Dermis microvascular lymphatic vessel endothelial cell (primary cell): ENCODE measurements at regions not wholly inside any gene's neighbourhood (a gene's known extent, or its start where the extent isn't known, plus 50 kb on each side); places are given as distances from the start of the nearest gene placed in this dataset.

Source experiments
- DNase-seq, 2 donors: peaks; one replicate each; pipeline versions ENCODE4 v3.0.0 to v3.0.0-alpha.2; 2010; ENCODE audit warnings: low read depth in 2 of 2

DNA sequence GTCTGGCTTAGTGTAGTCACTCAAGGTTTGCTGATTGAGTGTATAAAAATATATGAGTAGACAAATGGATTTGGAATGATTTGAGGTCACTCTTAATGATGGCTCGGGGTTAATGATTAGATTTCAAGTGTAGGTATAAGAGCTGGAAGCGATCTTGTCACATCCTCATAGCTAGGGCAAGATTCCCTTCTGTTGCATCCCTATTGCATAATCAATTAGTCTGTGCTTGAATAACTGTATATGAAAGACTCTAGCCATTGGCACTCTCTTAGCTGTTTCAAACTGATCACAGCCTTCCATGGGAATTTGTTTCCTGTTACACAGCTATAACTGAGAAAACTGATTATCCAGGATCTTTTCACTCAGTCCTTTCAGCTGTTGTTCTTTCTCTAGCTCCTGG lies 811.6 kb downstream of the TLE4 start:
- DNase-seq: no peak

DNA sequence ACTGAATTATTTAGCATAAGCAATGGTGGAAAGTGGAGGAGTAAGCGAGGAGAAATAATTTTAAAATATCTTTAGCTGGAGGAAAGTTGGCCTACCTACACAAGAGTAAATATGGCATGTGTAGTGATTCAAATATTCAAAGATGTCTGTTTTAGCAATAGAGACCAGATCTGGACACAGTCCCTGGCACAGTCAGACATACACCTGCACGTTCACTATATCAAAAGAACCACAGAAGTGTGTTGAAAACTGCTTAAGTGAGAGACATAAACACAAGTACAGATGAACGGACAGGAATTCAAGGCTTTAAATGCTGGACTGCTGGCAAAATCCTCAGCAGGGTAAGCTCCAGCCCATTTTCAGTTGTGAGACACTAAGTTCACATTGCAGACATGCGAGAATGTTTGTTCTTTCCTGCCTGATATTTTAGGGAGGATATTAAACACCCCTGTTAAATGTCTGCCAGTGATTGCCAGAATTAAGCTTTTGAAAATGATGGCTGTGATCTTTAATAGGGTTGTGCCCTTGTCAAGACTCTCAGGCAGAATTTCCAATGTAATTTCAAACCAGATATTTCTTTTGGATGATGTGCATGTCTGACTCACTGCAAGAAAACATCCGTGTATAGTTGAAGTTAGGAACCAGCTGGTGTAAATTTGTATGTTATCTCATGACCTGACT lies 810.6 kb downstream of the TLE4 start:
- no peak for DNase-seq

DNA sequence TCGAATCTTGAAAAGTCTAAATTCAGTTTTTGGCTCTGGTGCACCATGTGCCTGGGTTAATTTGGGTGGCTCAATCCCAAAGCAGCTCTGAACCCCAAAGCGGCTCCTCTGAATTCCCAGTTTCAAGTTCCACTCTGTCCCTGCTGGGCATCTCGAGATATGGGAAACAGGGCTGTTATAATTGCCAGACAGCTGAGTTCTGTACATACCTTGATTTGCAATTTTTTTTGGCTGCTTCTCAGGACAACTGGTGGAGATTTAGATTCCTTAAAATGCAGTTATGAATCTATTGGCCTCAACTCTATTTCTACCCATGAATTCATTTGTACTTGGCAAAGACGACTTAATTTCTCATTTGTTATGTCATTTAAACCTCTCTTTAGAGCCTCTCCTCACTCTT lies 808.5 kb downstream of the TLE4 start:
- no peak for DNase-seq

DNA sequence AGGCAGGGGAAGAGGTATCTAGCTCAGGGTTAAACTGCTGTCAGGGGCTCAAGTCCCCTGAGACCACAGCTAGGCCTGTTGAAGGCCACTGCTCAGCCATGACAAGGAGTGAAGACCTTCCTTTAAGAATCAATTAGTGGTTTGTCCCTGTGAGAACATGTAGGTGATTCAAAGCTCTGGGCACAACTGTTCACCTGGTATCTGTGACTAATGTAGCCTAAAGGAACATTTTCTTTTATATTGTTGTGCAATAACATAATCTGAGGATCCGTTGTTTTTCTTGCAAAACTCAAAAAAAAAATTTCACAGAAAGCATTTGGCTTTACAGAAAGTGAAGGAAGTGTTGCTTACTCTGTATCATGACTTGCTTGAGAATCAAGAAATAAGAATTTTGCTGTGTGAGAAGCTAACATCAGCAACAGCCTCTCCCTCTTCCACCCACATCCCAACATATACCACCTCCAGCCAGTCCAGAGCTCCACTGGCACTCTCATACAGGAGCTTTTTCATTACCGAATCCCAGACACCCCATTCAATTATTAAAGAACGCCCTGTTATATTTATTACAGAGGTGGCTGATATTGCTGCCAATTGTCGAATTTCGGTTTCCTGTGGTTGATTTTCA lies 807.0 kb downstream of the TLE4 start:
- no peak for DNase-seq

DNA sequence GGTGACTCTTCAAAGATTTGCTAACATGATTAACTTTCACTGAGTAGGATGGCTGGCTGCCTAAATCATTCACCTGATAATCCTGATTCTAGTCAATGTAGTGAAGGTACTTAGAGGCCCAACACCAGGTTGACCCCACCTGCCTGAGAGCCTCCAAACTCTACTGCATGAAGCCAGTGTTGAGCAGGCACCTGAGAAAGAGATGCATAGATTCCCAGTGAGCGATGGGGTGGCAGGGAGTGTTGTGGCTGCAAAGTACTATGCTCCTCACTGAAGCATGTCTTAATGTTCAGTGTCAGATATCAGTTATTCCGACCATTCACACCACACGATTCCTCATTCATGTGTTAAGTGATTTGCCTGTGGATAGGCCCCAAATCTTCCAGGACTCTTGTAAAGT lies 804.4 kb downstream of the TLE4 start:
- DNase-seq: no peak

DNA sequence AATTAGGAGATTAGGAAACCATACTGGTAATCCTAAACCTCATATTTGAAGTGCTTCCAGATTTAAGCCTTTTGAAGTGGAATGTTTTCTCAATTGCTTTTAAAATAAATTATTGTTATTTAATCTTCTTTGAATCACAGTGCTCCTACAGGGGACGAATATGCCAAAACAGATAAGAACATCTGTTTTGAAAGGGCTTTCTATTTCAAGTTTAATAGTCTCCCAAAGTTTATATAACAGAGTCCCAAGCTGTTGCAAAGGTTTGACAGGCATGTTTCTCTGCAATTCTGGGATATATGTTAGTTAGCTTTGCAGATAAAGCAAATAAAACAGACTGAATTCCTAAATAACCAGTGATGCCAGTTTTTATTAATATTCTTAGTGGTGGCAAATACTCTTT lies 803.7 kb downstream of the TLE4 start:
- DNase-seq: no peak

DNA sequence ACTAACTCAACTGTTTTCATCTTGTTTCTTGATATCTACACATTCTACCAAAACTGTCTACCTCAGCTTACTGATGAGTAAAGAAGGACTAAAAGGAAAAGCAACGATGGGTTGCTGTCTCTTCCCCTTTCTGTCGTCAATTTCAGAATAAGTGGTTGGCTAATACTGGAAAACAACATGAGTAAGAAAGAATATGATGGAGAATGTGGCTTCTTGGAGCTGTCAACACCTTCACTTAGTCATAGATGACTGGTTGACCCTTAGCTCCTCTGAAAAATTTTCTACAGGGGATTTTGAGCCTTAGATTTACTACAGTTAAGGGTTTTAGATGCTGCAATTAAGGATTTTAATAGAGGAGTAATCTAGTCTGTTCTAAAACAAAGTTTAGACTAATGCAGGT lies 797.9 kb downstream of the TLE4 start:
- no peak for DNase-seq

DNA sequence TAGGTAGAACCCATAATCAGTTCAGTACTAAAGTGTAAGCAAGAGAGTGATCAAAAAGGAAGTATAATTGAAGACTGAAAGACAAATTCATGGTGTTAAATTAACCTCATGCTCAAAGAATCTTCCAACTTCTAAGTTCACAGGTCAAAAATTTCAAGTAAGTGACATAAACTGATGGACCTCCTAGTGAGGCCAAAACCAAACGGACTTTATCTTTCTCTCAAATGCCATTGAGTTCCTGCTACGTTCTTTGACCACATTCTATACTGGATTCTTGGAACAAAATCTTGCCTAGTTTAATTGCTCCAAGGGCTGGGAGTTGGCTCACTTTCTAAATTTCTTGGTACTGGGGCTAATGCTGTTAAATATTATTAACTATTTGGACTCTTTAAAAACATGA lies 794.9 kb downstream of the TLE4 start:
- DNase-seq: no peak

DNA sequence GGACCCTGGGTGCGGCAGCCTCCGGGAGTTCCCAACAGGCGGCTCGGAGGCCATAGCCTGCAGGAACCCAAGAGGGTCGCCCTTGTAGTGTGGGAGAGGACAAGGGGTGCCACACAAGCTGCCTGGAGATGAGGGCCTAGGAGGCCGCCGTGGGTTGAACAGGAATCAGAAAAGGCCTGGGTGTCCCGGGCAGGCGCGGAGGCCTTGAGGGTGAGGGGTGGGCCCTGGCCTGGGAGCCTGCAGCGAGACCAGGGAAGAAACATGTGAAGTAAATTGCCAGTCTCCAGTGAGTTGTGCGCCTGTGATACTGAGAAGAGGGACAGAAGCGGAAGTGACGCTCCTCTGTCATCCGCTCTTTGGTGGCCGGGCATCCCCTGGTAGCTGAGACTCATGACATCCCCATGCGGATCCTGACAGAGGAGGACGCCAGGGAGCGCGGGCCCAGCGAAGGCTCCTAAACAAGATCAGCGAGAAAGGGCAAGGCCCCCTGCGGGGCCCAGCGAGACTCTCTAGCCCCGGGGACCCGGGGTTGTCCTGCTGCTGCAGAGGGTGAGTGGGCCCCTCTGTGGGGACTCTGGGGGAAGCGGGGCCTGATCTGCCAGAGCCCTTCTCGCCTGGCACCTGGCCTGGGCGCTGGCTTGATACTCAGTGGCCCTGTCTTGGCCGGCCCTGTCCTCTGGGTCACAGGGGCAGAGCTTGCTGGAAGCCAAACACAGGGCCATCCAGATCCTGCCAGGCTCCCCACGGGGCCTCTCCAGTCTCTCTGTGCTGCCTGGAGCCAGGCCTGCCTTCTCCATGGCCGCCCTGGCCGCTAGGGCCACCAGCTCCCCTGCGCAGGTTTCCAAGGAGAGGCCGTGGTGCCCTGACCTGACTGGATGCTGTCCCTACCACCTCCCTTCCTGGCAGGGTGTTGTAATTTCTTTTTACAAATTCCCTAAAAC lies 788.4 kb downstream of the TLE4 start:
- no peak for DNase-seq

DNA sequence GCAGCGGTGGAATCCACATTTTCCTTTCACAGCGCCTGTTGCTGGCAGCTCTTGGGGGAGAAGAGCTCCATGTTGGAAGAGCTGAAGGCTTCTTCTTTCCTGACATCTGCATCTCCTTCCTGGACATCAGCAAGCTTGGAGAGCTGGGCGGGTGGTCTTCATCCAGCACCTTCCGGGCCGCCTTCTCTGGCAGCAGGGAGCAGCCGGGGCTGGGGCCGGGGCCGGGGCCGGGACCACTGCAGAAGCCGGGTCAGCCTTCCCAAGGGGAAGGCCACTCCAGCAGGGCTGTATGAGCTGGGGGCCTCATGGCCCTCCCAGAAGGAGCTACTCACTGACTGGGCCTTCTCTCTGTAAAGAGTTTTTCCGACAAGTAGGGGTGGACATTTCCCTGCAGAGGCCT lies 787.5 kb downstream of the TLE4 start:
- DNase-seq: no peak

DNA sequence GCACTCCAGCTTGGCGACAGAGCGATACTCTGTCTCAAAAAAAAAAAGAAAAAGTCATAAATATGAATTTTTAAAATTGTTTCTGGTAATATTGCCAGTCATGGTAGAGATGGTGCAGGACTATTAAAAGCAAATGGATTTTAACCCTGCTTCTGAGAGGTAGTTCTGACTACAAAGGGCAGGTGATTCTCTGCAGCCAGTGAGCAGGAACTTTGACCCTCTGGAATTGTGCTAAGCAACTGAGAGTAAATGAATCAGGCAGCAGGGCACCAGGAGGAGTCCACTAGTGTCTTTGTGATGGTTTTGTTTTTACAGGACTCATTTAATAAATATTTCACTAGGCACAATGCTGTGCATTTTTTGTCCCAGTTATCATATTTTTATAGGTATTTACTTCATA lies 781.2 kb downstream of the TLE4 start:
- DNase-seq: no peak

DNA sequence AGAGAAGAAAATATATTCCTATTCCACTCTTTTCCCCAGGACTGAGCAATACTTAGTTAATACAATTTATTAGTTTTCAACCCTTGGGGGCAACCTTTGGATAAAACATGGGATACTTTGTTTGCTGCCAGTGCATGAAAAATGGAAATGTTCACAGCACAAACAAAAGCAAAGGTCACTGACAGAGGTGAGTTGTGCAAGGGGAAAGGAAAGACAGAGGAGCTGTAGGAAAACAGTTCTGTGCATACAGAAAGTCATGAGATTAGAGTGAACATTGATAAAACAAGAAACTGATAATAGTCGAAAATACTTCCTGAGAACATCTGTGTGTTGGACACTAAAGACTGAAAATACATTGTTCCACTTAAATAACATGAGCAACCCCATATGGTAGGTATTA lies 779.8 kb downstream of the TLE4 start:
- DNase-seq: no peak

DNA sequence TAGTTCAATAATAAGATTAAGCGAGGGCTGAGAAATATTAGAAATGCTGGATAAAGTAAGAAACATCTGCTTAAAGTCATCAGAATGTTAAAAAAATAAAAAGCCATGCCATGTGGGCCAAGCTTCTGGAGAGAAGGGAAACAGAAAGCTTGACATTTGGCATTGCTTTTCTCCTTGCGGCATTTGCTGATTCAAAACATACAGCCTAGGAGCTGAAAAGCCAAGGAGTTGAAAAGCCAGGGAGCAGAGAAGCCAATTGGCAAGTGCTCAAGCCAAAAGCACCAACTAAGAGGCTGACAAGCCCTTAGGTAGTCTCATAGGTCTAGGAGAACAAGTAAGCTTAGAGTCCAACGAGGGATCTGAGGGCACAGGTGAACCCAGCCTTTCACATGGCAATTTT lies 754.3 kb downstream of the TLE4 start:
- no peak for DNase-seq

DNA sequence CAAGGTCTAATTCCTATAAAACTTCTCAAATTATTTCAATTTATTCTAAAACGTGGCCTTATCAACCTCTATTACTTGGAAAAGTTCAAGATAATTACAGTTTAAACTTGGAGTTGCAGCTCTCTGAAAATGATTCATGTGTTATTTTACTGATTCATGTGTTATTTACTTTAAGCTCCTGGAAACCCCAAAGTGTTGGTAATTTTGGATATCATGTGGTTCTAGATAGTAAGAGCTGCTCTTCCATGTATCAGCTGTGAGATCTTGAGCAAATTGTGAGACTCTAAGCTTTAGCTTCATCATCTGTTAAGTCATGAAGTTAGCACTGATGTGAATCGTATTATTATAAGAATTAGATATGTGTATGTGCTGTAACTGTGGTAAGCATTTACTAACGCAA lies 749.2 kb downstream of the TLE4 start:
- no peak for DNase-seq

DNA sequence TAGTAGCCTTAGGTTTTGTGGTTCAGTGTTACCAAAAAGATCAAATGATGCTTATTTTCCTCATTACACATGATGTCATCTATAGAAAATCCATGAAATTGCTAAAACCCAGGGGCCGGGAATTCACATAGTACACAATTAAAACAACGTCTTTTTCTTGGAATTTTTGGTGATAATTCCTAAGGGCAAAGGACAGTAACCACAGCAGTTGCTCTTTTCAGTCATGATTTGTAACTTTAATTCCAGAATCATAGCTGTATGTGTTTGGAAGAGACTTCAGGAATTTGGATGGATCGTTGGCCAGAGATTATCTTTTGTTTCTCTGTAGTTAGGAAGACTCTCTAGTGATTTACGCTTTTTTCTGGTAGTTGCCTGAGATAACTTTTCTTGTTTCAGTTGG lies 748.7 kb downstream of the TLE4 start:
- no peak for DNase-seq

DNA sequence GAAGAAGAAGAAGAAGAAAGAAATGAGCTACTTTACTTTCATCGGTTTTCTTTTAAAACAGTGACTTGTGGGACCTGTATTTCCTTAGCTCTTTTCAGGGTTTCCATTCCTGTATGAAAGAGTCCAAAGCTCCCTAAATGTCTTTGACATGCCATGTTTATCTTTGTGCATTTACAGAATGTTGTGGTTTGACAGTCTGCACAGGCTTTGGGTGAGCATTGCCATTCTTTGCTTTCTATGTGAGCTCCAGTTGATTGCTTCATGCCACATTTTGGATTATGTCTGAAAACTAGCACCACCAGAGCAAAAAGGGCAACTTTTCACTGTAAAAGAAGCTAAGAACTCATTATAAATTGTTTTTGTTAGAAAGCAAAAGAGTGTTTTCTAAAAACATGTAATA lies 733.4 kb downstream of the TLE4 start:
- no peak for DNase-seq

DNA sequence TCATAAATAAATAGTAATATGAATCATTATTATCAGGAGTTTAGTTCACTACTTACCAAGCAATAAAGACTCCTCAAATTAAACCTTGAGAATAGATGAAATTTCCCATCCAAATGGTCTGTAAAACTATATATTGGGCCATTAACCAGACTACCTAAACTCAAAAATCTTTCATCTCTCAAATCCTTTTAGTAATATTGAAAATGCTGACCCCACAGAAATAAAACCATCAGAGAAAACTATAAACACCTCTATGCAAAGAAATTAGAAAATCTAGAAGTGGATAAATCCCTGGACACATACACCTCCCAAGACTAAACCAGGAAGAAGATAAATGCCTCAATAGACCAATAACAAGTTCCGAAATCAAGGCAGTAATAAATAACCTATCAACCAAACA lies 723.2 kb downstream of the TLE4 start:
- no peak for DNase-seq

DNA sequence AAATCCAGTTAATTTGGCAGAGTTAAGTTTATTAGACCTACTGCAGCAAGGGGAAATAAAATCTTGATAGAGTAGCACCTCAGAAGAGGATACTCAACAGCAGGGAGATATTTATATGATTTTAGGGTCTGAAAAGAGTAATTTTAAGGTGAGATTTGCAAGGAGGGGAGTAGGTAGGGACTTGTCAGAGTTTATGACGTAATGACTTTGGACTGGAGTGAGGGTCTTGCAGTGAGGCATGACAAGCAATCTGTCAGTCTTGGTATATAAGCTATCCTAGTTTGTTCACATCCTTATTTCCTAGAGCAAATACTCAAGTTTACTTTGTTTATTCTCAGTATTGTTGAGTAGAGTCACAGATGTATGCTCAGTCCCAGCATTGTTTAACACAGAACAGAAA lies 722.6 kb downstream of the TLE4 start:
- no peak for DNase-seq

DNA sequence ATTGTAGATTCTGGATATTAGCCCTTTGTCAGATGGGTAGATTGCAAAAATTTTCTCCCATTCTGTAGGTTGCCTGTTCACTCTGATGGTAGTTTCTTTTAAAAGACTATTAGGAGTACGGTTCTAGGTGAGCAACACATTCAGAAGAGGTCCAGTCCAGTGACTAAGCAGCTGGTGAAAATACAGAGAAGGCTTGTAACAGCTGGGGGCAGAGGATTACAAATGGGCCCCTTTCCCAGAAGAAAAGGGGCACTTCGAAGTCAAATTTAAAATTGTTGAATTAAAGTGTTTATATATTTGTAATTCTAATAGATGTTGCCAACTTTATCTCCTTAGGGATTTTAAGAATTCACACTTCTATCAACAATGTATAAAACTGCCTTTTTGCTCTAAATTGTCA lies 720.5 kb downstream of the TLE4 start:
- no peak for DNase-seq

DNA sequence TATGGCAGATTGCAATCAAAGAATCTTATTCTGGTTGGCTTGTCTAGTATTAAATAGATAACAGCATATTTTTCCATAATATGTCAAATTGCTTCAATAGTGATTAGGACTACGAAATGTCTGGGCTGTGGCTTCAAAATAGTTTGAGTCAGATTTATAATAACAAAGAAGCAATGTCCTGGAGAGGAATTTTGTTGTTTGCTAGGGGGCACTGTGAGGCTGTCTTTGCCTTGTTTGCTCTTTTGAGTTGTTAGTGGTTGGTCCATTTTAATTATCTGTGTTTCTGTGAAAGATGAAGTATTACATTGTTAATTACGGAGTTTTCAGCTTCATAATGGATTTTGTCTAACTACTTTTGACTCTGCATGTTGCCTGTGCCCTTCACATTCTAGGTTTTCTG lies 713.6 kb downstream of the TLE4 start:
- DNase-seq: no peak

DNA sequence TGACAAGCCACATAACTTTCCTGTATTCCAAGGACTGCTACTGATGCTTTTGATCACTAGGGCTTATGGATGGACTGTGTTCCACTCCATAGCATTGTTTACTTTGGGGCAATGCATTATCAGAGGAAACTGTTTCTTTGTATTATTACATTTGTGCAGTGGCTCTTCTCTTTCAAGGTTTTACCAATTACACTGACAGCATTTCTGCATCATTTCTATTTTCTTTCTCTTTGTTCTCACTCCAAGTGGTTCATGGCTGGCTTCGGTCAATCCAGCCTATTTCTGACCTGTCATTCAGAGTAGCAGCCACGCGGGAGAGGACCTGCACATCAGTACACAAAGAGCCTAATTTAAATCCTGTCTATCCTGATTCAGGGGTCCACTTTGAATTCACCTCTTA lies 711.0 kb downstream of the TLE4 start:
- DNase-seq: no peak

DNA sequence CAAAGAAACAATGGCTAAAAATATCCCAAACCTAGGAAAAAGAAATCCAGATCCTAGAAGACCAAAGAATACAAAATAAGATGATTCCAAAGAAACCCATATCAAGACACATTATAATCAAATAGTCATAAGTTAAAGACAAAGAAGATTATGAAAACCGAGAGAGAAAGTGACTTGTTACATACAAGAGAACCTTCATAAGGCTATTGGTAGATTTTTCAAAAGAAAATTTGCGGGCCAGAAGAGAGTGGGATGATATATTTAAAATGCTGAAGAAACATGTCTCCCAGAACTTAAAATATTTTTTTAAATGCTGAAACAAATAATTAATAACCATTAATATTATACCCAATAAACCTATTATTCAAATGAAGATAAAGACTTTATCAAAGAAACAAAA lies 687.3 kb downstream of the TLE4 start:
- no peak for DNase-seq

DNA sequence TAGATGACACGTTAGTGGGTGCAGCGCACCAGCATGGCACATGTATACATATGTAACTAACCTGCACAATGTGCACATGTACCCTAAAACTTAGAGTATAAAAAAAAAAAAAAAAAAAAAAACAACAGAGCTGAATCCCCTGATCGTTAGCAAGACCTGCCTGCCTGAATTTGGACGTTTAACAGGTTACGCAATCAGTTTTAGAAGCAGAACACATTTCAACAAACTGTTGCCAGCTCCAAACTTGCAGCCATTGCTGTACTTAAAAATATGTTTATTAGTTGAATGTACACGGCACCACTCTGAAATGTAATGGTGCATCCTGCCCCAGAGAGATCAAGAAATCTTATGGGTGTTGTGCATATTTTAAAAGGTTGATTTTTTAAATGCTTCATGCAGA lies 680.0 kb downstream of the TLE4 start:
- DNase-seq: no peak
